HG02938 (cell line): ENCODE measurements at regions not wholly inside any gene's neighbourhood (a gene's known extent, or its start where the extent isn't known, plus 50 kb on each side); places are given as distances from the start of the nearest gene placed in this dataset.
"Not testable (repeated sequence)": the region's sequence is repeated elsewhere in the genome, so short reads cannot be mapped to it uniquely, and the experiment has no call there.

ENCODE experiments used
- ATAC-seq: cut with Tn5 transposase; IDR thresholded peaks from one replicate; pipeline ENCODE4 v1.9.1; 2021; ENCODE audit warnings: mild to moderate bottlenecking, moderate library complexity; ENCODE audit not compliant: unreplicated experiment

GRCh38 chr13:79646880-79647279 is 165.9 kb downstream of the NDFIP2 start:
- no peak for ATAC-seq

GRCh38 chr13:79645569-79645968 is 164.6 kb downstream of the NDFIP2 start:
- ATAC-seq: no peak

GRCh38 chr13:79642596-79642995 is 161.6 kb downstream of the NDFIP2 start:
- ATAC-seq: no peak

GRCh38 chr13:79637133-79637763 is 156.3 kb downstream of the NDFIP2 start:
- ATAC-seq: no peak

GRCh38 chr13:79631051-79631659 is 150.2 kb downstream of the NDFIP2 start:
- ATAC-seq: no peak

- no peak for ATAC-seq
These were observed 147.5 kb downstream of the NDFIP2 start for GRCh38 chr13:79628463-79628862.

- ATAC-seq: no peak
These were observed 146.0 kb downstream of the NDFIP2 start for GRCh38 chr13:79626924-79627323.

- no peak for ATAC-seq
These were observed 144.6 kb downstream of the NDFIP2 start for GRCh38 chr13:79625517-79625916.

GRCh38 chr13:79621902-79622301 is 140.9 kb downstream of the NDFIP2 start:
- no peak for ATAC-seq

GRCh38 chr13:79621449-79621848 is 140.5 kb downstream of the NDFIP2 start:
- no peak for ATAC-seq

- ATAC-seq: no peak
These were observed 133.4 kb downstream of the NDFIP2 start for GRCh38 chr13:79614250-79614918.

GRCh38 chr13:79612604-79613003 is 131.6 kb downstream of the NDFIP2 start:
- ATAC-seq: no peak

- not testable (repeated sequence) for ATAC-seq
These were observed 126.9 kb downstream of the NDFIP2 start for GRCh38 chr13:79607895-79608294.
